GM12878 (cell line): ENCODE measurements at regions not wholly inside any gene's neighbourhood (a gene's known extent, or its start where the extent isn't known, plus 50 kb on each side); places are given as distances from the start of the nearest gene placed in this dataset.

Source experiments
- ATAC-seq: fragments of 200-7000 bp; cut with Tn5 transposase; 3 replicates; pipeline ENCODE4 v1.9.1; 2020; ENCODE audit warnings: mild to moderate bottlenecking, moderate library complexity
- BruUV-seq: library from RNA; stranded (reverse); fragments of 400-500 nt; replicated peaks from 2 replicates; lab custom pipeline; 2021; lab: Mats Ljungman, UMichigan
- CTCF ChIA-PET: fragments of 300-600 bp; sonication (Branson Sonifier 250); formaldehyde crosslinking; extraction: SDS; loops from one replicate; lab custom pipeline; 2021; ENCODE audit warnings: inconsistent platforms; lab: Yijun Ruan, JAX
- POLR2A ChIA-PET: fragments of 350-600 bp; formaldehyde crosslinking; extraction: SDS; loops from one replicate; lab custom pipeline; 2021; ENCODE audit warnings: inconsistent platforms; lab: Charles Lee
- RAD21 ChIA-PET: fragments of 300-600 bp; sonication (Branson Sonifier 250); formaldehyde crosslinking; loops from one replicate; lab custom pipeline; 2023; ENCODE audit warnings: antibody characterized with exemption; ENCODE audit not compliant: unreplicated experiment; lab: Charles Lee
- SMC1A ChIA-PET: fragments of 300-600 bp; sonication (Branson Sonifier 250); formaldehyde crosslinking; loops from one replicate; lab custom pipeline; 2023; ENCODE audit not compliant: unreplicated experiment, uncharacterized antibody; lab: Charles Lee
- DNase-seq: peaks from one replicate; pipeline ENCODE4 v3.0.0-alpha.2; 2011; ENCODE audit warnings: low read depth, low spot score
- FAIRE-seq: peaks from 3 replicates; lab custom pipeline; 2011; peaks lifted over from hg19 to GRCh38; lab: Jason Lieb, UNC
- H2AFZ ChIP-seq: 2 replicates; pipeline ENCODE4 v1.6.0; 2011; ENCODE audit warnings: low read depth, low read length, control low read depth; ENCODE audit not compliant: control insufficient read depth
- H3K27ac ChIP-seq: 2 replicates; pipeline ENCODE4 v1.5.1; 2011; ENCODE audit warnings: control low read depth; ENCODE audit not compliant: control insufficient read depth, insufficient read depth
- H3K27me3 ChIP-seq, 2 experiments: replicated peaks in 1 of 2; 2 replicates each; pipeline versions ENCODE4 v1.6.0 to v1.6.1; 2011; ENCODE audit warnings: low read length in 1 of 2; ENCODE audit not compliant: control insufficient read depth in 2 of 2, insufficient read depth in 2 of 2
- H3K36me3 ChIP-seq, 2 experiments: 2 replicates each; pipeline ENCODE4 v1.5.1; 2011; ENCODE audit warnings: low read length in 1 of 2; ENCODE audit not compliant: control insufficient read depth in 2 of 2, insufficient read depth in 2 of 2
- H3K4me1 ChIP-seq: 2 replicates; pipeline ENCODE4 v1.6.1; 2011; ENCODE audit warnings: mild to moderate bottlenecking, low read length, moderate library complexity, mixed read lengths; ENCODE audit not compliant: control insufficient read depth, insufficient read depth
- H3K4me2 ChIP-seq: 2 replicates; pipeline ENCODE4 v1.6.0; 2011; ENCODE audit warnings: control low read depth; ENCODE audit not compliant: control insufficient read depth, insufficient read depth
- H3K4me3 ChIP-seq: fragments of 200-600 bp; sonication (generic); 2 replicates; pipeline ENCODE4 v1.5.1; 2016
- H3K79me2 ChIP-seq: 2 replicates; pipeline ENCODE4 v1.6.0; 2011; ENCODE audit warnings: low read length; ENCODE audit not compliant: control insufficient read depth, insufficient read depth
- H3K9ac ChIP-seq: 2 replicates; pipeline ENCODE4 v1.8.0; 2011; ENCODE audit warnings: low read length, control low read depth, mixed read lengths; ENCODE audit not compliant: control insufficient read depth, insufficient read depth
- H3K9me3 ChIP-seq: replicated peaks from 3 replicates; pipeline ENCODE4 v1.5.1; 2011; ENCODE audit warnings: mild to moderate bottlenecking, low read length; ENCODE audit not compliant: control insufficient read depth, insufficient read depth
- H4K20me1 ChIP-seq: 2 replicates; pipeline ENCODE4 v1.6.0; 2011; ENCODE audit not compliant: control insufficient read depth, insufficient read depth
- BCL11A ChIP-seq: IDR thresholded peaks from 2 replicates; pipeline ENCODE4 v1.6.1; 2011; ENCODE audit warnings: low read depth, low read length
- BMI1 ChIP-seq: fragments of 450-650 bp; IDR thresholded peaks from 2 replicates; pipeline ENCODE4 v1.6.1; 2016; ENCODE audit warnings: mild to moderate bottlenecking, moderate library complexity, borderline replicate concordance
- BRCA1 ChIP-seq: IDR thresholded peaks from 2 replicates; pipeline ENCODE4 v1.6.1; 2011; ENCODE audit warnings: low read depth, low read length, improper control_type of control experiment
- CBX3 ChIP-seq: fragments of 200-600 bp; sonication (generic); IDR thresholded peaks from 2 replicates; pipeline ENCODE4 v1.6.1; 2016; ENCODE audit warnings: low read depth, borderline replicate concordance
- CREM ChIP-seq: IDR thresholded peaks from 2 replicates; pipeline ENCODE4 v1.6.1; 2014; ENCODE audit warnings: antibody characterized with exemption, low read depth
- FOS ChIP-seq: IDR thresholded peaks from 3 replicates; pipeline ENCODE4 v1.6.1; 2011; ENCODE audit warnings: borderline replicate concordance; ENCODE audit not compliant: insufficient read length; ENCODE audit errors: extremely low read depth
- MTA3 ChIP-seq: IDR thresholded peaks from 2 replicates; pipeline ENCODE4 v1.6.1; 2012; ENCODE audit warnings: low read length, inconsistent platforms, borderline replicate concordance
- NFYA ChIP-seq: IDR thresholded peaks from 2 replicates; pipeline ENCODE4 v1.6.1; 2011; ENCODE audit warnings: low read depth, mild to moderate bottlenecking, low read length, improper control_type of control experiment, borderline replicate concordance
- NR2F1 ChIP-seq: fragments of 450-650 bp; conservative IDR thresholded peaks from 2 replicates; pipeline ENCODE4 v1.6.1; 2017; ENCODE audit warnings: mild to moderate bottlenecking
- PAX8 ChIP-seq: fragments of 450-650 bp; IDR thresholded peaks from 2 replicates; pipeline ENCODE4 v1.6.1; 2017; ENCODE audit warnings: mild to moderate bottlenecking, moderate library complexity
- RAD51 ChIP-seq: fragments of 450-650 bp; IDR thresholded peaks from 2 replicates; pipeline ENCODE4 v1.6.1; 2016; ENCODE audit warnings: moderate library complexity, mild to moderate bottlenecking, inconsistent platforms
- RBBP5 ChIP-seq: fragments of 200-600 bp; sonication (generic); conservative IDR thresholded peaks from 2 replicates; pipeline ENCODE4 v1.6.1; 2016
- SMAD1 ChIP-seq: fragments of 450-650 bp; IDR thresholded peaks from 2 replicates; pipeline ENCODE4 v1.6.1; 2018; ENCODE audit warnings: mild to moderate bottlenecking, low read depth; ENCODE audit not compliant: partially characterized antibody
- SMAD5 ChIP-seq: IDR thresholded peaks from 2 replicates; pipeline ENCODE4 v1.6.1; 2016; ENCODE audit warnings: antibody characterized with exemption, low read depth
- SMC3 ChIP-seq: IDR thresholded peaks from 2 replicates; pipeline ENCODE4 v1.6.1; 2011; ENCODE audit warnings: low read length, improper control_type of control experiment, borderline replicate concordance
- SREBF1 ChIP-seq: IDR thresholded peaks from 2 replicates; pipeline ENCODE4 v1.6.1; 2012; ENCODE audit warnings: mild to moderate bottlenecking, low read length
- SUPT20H ChIP-seq: IDR thresholded peaks from 2 replicates; pipeline ENCODE4 v1.6.1; 2011; ENCODE audit warnings: low read depth, mild to moderate bottlenecking, low read length, moderate library complexity, borderline replicate concordance; ENCODE audit not compliant: control insufficient read depth
- WGBS: methylation state at CpG from one replicate; pipeline ENCODE4 v1.1.6; 2016; ENCODE audit warnings: low lambda C conversion rate; ENCODE audit not compliant: insufficient replicate concordance, insufficient coverage; ENCODE audit errors: missing lambda C conversion rate; 5-methylcytosine and 5-hydroxymethylcytosine counted together
- in situ Hi-C: fragments of 300-500 bp; cut with MboI; formaldehyde crosslinking; loops from 9 replicates; pipeline ENCODE4 v1.14.3; 2018; ENCODE audit warnings: mixed read lengths
- intact Hi-C: fragments of 100-400 bp; cut with micrococcal nuclease; formaldehyde crosslinking; loops from one replicate; pipeline ENCODE4 v1.14.2; 2022; ENCODE audit not compliant: unreplicated experiment
- TF ChIP-seq, protein P1 (sequence below): IDR thresholded peaks from 2 replicates; pipeline ENCODE4 v1.6.1; 2011; ENCODE audit warnings: low read depth, low read length, improper control_type of control experiment, borderline replicate concordance

DNA sequence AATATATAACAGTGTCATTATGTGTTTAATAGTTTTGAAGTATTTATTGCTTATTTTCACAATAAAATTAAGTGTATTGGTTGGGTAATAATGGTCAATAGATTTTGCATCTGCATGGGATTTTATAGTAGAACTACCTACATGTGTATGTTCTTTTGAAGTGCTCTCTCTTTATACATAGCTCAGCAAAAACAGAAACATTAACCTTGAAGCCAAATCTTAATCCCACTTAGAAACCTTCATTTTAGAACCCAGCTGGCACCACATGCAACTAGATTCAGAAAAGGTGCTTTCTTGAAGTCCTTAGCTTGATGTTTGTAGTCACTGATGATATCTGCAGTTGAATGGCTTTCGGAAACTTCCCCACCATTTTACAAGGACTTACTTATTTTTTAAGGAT lies 146.9 kb upstream of the IL12A start:
- Histone ChIP-seq H3K36me3 (no peaks in the 10 kb centered on the region), H3K4me3 (no peak overlapping the region), H3K9me3 (no peaks in the 10 kb centered on the region), H3K27ac (no peak overlapping the region), H3K4me1 (no peaks in the 10 kb centered on the region), H2AFZ (no peak overlapping the region), H3K27me3 (no peaks in the 10 kb centered on the region; a peak in 2 of 4 replicates), H4K20me1 (no peaks in the 10 kb centered on the region), H3K9ac (no peak overlapping the region), H3K79me2 (no peaks in the 10 kb centered on the region), H3K4me2 (no peak overlapping the region)
- DNase-seq (no peak), FAIRE-seq (no peak), ATAC-seq (no peak)
- no TSS peak for BruUV-seq
- CTCF ChIA-PET = interaction anchor here (2.0 kb wide), 1 partner anchor 13 kb away, joined by 7 read pairs; no protein-coding TSS in a partner anchor
- SMC1A ChIA-PET = no interaction called here
- POLR2A ChIA-PET = no interaction called here
- in situ Hi-C loops = no loop called here
- intact Hi-C loops = no loop called here
- WGBS = 96% methylated on average over 1 of the region's 1 CpG
- TF ChIP-seq PAX8 = no peak
- TF ChIP-seq CREM = no peak
- TF ChIP-seq BCL11A = no peak
- TF ChIP-seq, protein P1, sequence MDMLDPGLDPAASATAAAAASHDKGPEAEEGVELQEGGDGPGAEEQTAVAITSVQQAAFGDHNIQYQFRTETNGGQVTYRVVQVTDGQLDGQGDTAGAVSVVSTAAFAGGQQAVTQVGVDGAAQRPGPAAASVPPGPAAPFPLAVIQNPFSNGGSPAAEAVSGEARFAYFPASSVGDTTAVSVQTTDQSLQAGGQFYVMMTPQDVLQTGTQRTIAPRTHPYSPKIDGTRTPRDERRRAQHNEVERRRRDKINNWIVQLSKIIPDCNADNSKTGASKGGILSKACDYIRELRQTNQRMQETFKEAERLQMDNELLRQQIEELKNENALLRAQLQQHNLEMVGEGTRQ = no peak
- no peak for TF ChIP-seq NFYA
- TF ChIP-seq BMI1 = no peak
- TF ChIP-seq CBX3 = no peak
- no peak for TF ChIP-seq SMC3
- no peak for TF ChIP-seq RBBP5
- TF ChIP-seq SMAD5 = no peak
- no peak for TF ChIP-seq RAD51
- TF ChIP-seq SUPT20H = no peak
- TF ChIP-seq NR2F1 = no peak
- no peak for TF ChIP-seq BRCA1
- no peak for TF ChIP-seq SMAD1
- TF ChIP-seq FOS = no peak
- no peak for TF ChIP-seq MTA3
- TF ChIP-seq SREBF1 = no peak
- RAD21 ChIA-PET = no interaction called here
